GM19240 (cell line): ENCODE measurements at regions not wholly inside any gene's neighbourhood (a gene's known extent, or its start where the extent isn't known, plus 50 kb on each side); places are given as distances from the start of the nearest gene placed in this dataset.
"Not testable (repeated sequence)": the region's sequence is repeated elsewhere in the genome, so short reads cannot be mapped to it uniquely, and the experiment has no call there.

Experiments
- DNase-seq: peaks from one replicate; pipeline ENCODE4 v3.0.0; 2011; ENCODE audit warnings: low spot score; ENCODE audit not compliant: insufficient read length

GRCh38 chr20:19026121-19026878 lies 186.1 kb upstream of the SLC24A3 start:
- DNase-seq = peak; percentile 8

- no peak for DNase-seq
Observed at GRCh38 chr20:19026901-19027644, 185.4 kb upstream of the SLC24A3 start.

- no peak for DNase-seq
Observed at GRCh38 chr20:19027971-19028370, 184.5 kb upstream of the SLC24A3 start.

GRCh38 chr20:19041787-19042186 lies 170.7 kb upstream of the SLC24A3 start:
- no peak for DNase-seq

GRCh38 chr20:19045371-19045770 lies 167.1 kb upstream of the SLC24A3 start:
- DNase-seq = no peak

GRCh38 chr20:19047040-19047950 lies 165.1 kb upstream of the SLC24A3 start:
- no peak for DNase-seq

GRCh38 chr20:19047951-19048296 lies 164.5 kb upstream of the SLC24A3 start:
- no peak for DNase-seq

GRCh38 chr20:19048995-19049501 lies 163.4 kb upstream of the SLC24A3 start:
- DNase-seq = no peak

GRCh38 chr20:19049514-19049913 lies 162.9 kb upstream of the SLC24A3 start:
- DNase-seq = no peak

- DNase-seq = no peak
Observed at GRCh38 chr20:19056909-19057308, 155.5 kb upstream of the SLC24A3 start.

GRCh38 chr20:19064788-19065187 lies 147.7 kb upstream of the SLC24A3 start:
- not testable (repeated sequence) for DNase-seq

GRCh38 chr20:19067986-19068385 lies 144.5 kb upstream of the SLC24A3 start:
- DNase-seq = no peak

GRCh38 chr20:19070026-19070425 lies 142.4 kb upstream of the SLC24A3 start:
- no peak for DNase-seq

GRCh38 chr20:19070681-19071445 lies 141.6 kb upstream of the SLC24A3 start:
- DNase-seq = no peak

GRCh38 chr20:19071446-19071725 lies 141.1 kb upstream of the SLC24A3 start:
- DNase-seq = no peak

- no peak for DNase-seq
Observed at GRCh38 chr20:19071902-19072498, 140.4 kb upstream of the SLC24A3 start.

- no peak for DNase-seq
Observed at GRCh38 chr20:19072988-19073387, 139.5 kb upstream of the SLC24A3 start.

- no peak for DNase-seq
Observed at GRCh38 chr20:19073584-19074218, 138.7 kb upstream of the SLC24A3 start.

- no peak for DNase-seq
Observed at GRCh38 chr20:19074356-19074755, 138.1 kb upstream of the SLC24A3 start.

- no peak for DNase-seq
Observed at GRCh38 chr20:19074828-19075516, 137.5 kb upstream of the SLC24A3 start.
